SK-N-SH treated with all-trans-retinoic acid at 6 μM for 48 hours (cell line): ENCODE measurements at regions not wholly inside any gene's neighbourhood (a gene's known extent, or its start where the extent isn't known, plus 50 kb on each side); places are given as distances from the start of the nearest gene placed in this dataset.

ENCODE experiments used
- ARNTL ChIP-seq: fragments of 450-650 bp; formaldehyde crosslinking; IDR thresholded peaks from 2 replicates; pipeline ENCODE4 v1.5.0; 2020; ENCODE audit warnings: low read depth, mild to moderate bottlenecking, moderate library complexity, borderline replicate concordance
- CSDC2 ChIP-seq: fragments of 250-450 bp; sonication (Bioruptor Pico); IDR thresholded peaks from 2 replicates; pipeline ENCODE4 v1.5.0; 2020; ENCODE audit warnings: mild to moderate bottlenecking, moderate library complexity
- ESRRG ChIP-seq: fragments of 250-450 bp; sonication (Bioruptor Pico); IDR thresholded peaks from 2 replicates; pipeline ENCODE4 v1.6.1; 2021; ENCODE audit warnings: mild to moderate bottlenecking
- RARB ChIP-seq: fragments of 250-450 bp; sonication (Bioruptor Pico); IDR thresholded peaks from 2 replicates; pipeline ENCODE4 v1.8.0; 2021; ENCODE audit warnings: mild to moderate bottlenecking, moderate library complexity
- SNAI2 ChIP-seq: fragments of 250-450 bp; sonication (Bioruptor Pico); IDR thresholded peaks from 2 replicates; pipeline ENCODE4 v1.5.0; 2020; ENCODE audit warnings: mild to moderate bottlenecking, moderate library complexity
- TOX ChIP-seq: fragments of 250-450 bp; sonication (Bioruptor Pico); IDR thresholded peaks from 2 replicates; pipeline ENCODE4 v1.8.0; 2021; ENCODE audit warnings: mild to moderate bottlenecking, moderate library complexity, borderline replicate concordance
- ZC3H10 ChIP-seq: fragments of 250-450 bp; sonication (Bioruptor Pico); IDR thresholded peaks from 2 replicates; pipeline ENCODE4 v1.5.1; 2021; ENCODE audit warnings: mild to moderate bottlenecking, moderate library complexity
- ZFP3 ChIP-seq: fragments of 250-450 bp; sonication (Bioruptor Pico); IDR thresholded peaks from 2 replicates; pipeline ENCODE4 v1.5.0; 2020; ENCODE audit warnings: mild to moderate bottlenecking, moderate library complexity
- ZFP30 ChIP-seq: fragments of 450-650 bp; formaldehyde crosslinking; IDR thresholded peaks from 2 replicates; pipeline ENCODE4 v1.5.0; 2022; ENCODE audit warnings: mild to moderate bottlenecking, moderate library complexity
- ZNF70 ChIP-seq: fragments of 450-650 bp; formaldehyde crosslinking; IDR thresholded peaks from 2 replicates; pipeline ENCODE4 v1.5.0; 2020; ENCODE audit warnings: mild to moderate bottlenecking, moderate library complexity
- ZNF8 ChIP-seq: fragments of 450-650 bp; formaldehyde crosslinking; IDR thresholded peaks from 2 replicates; pipeline ENCODE4 v1.5.0; 2020; ENCODE audit warnings: mild to moderate bottlenecking, moderate library complexity
- TF ChIP-seq, protein P1 (sequence below): fragments of 250-450 bp; sonication (Bioruptor Pico); IDR thresholded peaks from 2 replicates; pipeline ENCODE4 v1.5.1; 2020; ENCODE audit warnings: low read depth, mild to moderate bottlenecking, moderate library complexity
- TF ChIP-seq, protein P2 (sequence below): fragments of 250-450 bp; sonication (Bioruptor Pico); IDR thresholded peaks from 2 replicates; pipeline ENCODE4 v1.5.1; 2021; ENCODE audit warnings: mild to moderate bottlenecking, moderate library complexity
- TF ChIP-seq, protein P3 (sequence below): fragments of 250-450 bp; sonication (Bioruptor Pico); IDR thresholded peaks from 2 replicates; pipeline ENCODE4 v1.8.0; 2020; ENCODE audit warnings: mild to moderate bottlenecking, moderate library complexity, borderline replicate concordance

DNA sequence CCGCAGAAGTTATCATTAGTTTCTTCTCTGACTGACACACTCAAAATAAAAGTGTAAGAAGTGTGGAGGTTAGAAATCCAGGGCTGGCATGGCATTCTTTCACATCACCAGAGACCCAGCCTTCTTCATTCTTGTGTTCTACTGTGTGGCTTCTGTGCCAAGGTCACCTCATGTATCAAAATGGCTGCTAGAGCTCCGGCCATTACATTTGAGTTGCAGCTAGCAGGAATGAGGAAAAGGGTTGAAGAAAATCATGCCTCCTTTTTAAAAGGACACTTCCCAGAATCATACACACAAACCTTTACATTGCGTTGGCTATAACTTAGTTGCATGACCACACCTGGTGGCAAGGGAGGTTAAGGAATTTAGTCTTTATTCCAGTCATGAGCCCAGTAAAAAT is 345.6 kb upstream of the PROK2 start:
- TF ChIP-seq, protein P1, sequence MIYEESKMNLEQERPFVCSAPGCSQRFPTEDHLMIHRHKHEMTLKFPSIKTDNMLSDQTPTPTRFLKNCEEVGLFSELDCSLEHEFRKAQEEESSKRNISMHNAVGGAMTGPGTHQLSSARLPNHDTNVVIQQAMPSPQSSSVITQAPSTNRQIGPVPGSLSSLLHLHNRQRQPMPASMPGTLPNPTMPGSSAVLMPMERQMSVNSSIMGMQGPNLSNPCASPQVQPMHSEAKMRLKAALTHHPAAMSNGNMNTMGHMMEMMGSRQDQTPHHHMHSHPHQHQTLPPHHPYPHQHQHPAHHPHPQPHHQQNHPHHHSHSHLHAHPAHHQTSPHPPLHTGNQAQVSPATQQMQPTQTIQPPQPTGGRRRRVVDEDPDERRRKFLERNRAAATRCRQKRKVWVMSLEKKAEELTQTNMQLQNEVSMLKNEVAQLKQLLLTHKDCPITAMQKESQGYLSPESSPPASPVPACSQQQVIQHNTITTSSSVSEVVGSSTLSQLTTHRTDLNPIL, result no peak
- TF ChIP-seq, protein P2, sequence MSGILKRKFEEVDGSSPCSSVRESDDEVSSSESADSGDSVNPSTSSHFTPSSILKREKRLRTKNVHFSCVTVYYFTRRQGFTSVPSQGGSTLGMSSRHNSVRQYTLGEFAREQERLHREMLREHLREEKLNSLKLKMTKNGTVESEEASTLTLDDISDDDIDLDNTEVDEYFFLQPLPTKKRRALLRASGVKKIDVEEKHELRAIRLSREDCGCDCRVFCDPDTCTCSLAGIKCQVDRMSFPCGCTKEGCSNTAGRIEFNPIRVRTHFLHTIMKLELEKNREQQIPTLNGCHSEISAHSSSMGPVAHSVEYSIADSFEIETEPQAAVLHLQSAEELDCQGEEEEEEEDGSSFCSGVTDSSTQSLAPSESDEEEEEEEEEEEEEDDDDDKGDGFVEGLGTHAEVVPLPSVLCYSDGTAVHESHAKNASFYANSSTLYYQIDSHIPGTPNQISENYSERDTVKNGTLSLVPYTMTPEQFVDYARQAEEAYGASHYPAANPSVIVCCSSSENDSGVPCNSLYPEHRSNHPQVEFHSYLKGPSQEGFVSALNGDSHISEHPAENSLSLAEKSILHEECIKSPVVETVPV (CRISPR knock-in tag), result no peak
- TF ChIP-seq ZC3H10 (CRISPR knock-in tag) (no peak), ZNF70 (CRISPR knock-in tag) (no peak), ZFP3 (CRISPR knock-in tag) (no peak), ZFP30 (CRISPR knock-in tag) (no peak), CSDC2 (no peak), ESRRG (CRISPR knock-in tag) (no peak), RARB (CRISPR knock-in tag) (no peak), SNAI2 (CRISPR knock-in tag) (no peak), TOX (CRISPR knock-in tag) (no peak), ARNTL (CRISPR knock-in tag) (no peak), ZNF8 (CRISPR knock-in tag) (no peak)
- TF ChIP-seq, protein P3, sequence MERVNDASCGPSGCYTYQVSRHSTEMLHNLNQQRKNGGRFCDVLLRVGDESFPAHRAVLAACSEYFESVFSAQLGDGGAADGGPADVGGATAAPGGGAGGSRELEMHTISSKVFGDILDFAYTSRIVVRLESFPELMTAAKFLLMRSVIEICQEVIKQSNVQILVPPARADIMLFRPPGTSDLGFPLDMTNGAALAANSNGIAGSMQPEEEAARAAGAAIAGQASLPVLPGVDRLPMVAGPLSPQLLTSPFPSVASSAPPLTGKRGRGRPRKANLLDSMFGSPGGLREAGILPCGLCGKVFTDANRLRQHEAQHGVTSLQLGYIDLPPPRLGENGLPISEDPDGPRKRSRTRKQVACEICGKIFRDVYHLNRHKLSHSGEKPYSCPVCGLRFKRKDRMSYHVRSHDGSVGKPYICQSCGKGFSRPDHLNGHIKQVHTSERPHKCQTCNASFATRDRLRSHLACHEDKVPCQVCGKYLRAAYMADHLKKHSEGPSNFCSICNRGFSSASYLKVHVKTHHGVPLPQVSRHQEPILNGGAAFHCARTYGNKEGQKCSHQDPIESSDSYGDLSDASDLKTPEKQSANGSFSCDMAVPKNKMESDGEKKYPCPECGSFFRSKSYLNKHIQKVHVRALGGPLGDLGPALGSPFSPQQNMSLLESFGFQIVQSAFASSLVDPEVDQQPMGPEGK (CRISPR knock-in tag), result no peak
